ENCODE measurements at regions not wholly inside any gene's neighbourhood (a gene's known extent, or its start where the extent isn't known, plus 50 kb on each side); places are given as distances from the start of the nearest gene placed in this dataset.

DNA sequence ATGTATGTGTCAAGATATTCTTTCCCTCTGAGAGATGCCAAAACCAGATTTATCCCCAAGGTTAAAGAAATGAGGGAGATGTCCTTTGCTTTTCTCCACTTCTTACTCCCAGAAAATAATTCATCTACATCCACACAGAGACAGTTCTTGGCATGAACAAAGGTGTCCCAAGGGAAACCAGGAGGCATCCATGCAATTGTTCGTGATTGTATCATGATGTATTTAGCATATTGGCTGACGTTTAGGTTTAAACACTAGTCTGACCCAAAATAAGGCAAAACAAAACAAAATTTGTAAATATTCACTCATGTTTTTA lies 223.9 kb downstream of the C7orf25 start:
- CTCF ChIA-PET, result interaction anchor here (1.4 kb wide), 1 partner anchor 711 kb away, joined by 4 read pairs; no protein-coding TSS in a partner anchor
- H3K36me3 ChIP-seq (ENCODE audit: control insufficient read depth, insufficient read depth, low read length), result no peaks in the 10 kb centered on the region
- POLR2A ChIA-PET, result no interaction called here
- no peak for DNase-seq (ENCODE audit: low read depth)
- peaks cover 8% of the 10 kb centered on the region; the same call in 1 of the 2 replicates for H3K27me3 ChIP-seq (ENCODE audit: control insufficient read depth, insufficient read depth, low read length)
- TF ChIP-seq, protein P1, sequence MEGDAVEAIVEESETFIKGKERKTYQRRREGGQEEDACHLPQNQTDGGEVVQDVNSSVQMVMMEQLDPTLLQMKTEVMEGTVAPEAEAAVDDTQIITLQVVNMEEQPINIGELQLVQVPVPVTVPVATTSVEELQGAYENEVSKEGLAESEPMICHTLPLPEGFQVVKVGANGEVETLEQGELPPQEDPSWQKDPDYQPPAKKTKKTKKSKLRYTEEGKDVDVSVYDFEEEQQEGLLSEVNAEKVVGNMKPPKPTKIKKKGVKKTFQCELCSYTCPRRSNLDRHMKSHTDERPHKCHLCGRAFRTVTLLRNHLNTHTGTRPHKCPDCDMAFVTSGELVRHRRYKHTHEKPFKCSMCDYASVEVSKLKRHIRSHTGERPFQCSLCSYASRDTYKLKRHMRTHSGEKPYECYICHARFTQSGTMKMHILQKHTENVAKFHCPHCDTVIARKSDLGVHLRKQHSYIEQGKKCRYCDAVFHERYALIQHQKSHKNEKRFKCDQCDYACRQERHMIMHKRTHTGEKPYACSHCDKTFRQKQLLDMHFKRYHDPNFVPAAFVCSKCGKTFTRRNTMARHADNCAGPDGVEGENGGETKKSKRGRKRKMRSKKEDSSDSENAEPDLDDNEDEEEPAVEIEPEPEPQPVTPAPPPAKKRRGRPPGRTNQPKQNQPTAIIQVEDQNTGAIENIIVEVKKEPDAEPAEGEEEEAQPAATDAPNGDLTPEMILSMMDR (IDR thresholded peaks at IDR 0.05; ENCODE audit: insufficient read depth, low read depth, low read length), result no peak
- no peak overlapping the region for H3K4me3 ChIP-seq (ENCODE audit: low read depth, low read length)

DNA sequence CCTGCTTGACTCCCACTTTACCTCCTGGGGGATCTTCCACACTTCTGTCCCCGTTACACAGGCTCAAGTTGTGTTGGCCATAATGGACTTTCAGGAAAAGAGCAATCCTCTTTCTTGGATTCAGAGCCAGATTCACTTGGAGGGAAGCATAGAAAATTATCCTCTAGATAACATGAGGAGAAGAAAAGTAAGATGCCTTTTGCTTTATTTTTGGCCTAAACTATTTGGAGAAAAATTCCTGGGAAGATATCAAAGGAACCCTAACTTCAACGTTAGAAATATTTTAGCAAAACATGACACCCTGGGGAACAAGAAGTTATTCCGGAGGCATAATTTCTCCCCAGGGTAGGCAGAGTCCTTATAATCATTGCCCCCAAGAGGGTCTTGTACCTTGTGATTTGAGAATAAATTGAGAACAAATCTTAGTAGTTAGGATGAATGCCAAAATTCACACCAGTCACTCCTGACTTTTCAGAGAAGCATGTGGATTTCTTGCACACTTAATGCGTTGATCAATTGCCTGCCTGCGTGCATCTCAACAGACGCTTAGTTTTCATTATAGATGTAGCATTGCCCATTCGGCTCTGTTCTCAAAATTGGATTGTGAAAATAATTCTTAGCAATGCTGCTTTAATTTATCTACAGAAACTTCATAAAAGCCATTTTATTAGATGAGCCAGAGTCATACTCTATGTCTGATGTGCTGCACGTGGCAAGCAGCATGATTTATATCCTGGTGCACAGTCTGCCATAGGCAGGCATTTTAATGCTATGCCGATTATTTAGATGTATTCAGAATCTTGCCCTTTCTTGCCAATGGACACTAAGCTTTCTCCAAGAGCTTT lies 224.4 kb downstream of the C7orf25 start:
- POLR2A ChIA-PET, result no interaction called here
- no peaks in the 10 kb centered on the region for H3K36me3 ChIP-seq (ENCODE audit: control insufficient read depth, insufficient read depth, low read length)
- H3K27me3 ChIP-seq (ENCODE audit: control insufficient read depth, insufficient read depth, low read length), result peaks cover 8% of the 10 kb centered on the region; the same call in 1 of the 2 replicates
- CTCF ChIA-PET, result interaction anchor here (1.4 kb wide), 1 partner anchor 710 kb away, joined by 4 read pairs; no protein-coding TSS in a partner anchor
- no peak for DNase-seq (ENCODE audit: low read depth)
- no peak overlapping the region for H3K4me3 ChIP-seq (ENCODE audit: low read depth, low read length)
- TF ChIP-seq, protein P1 (IDR thresholded peaks at IDR 0.05; ENCODE audit: insufficient read depth, low read depth, low read length), result no peak

DNA sequence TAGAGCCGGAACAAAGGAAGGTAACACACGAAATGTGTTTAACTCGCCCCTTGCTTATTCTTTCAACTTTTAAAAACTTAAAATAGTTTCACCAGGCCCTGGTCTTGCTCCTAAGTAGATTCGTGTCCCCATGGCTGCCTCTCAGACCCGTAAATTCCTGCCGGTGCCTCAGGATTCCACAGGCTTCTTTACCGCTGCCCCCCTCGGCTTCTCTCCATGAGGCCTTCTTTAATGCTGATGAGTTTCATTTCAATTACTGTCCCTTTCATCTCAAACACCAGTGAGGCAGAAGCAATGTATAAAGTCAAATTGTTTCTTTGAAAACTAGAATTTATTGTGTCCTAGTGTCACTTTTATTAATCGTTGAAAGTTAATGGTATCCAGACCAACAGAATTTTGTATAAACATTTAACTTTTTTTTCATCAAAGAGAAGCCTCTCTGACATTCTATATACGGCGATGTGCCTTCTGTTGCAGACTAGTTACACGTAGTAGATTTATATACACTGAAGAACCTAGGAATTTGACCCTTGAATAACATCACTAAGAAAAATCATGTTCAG lies 225.2 kb downstream of the C7orf25 start:
- TF ChIP-seq, protein P1 (IDR thresholded peaks at IDR 0.05; ENCODE audit: insufficient read depth, low read depth, low read length), result no peak
- ChIA-PET POLR2A (no interaction called here), CTCF (no interaction called here)
- DNase-seq (ENCODE audit: low read depth), result no peak
- no peaks in the 10 kb centered on the region for H3K36me3 ChIP-seq (ENCODE audit: control insufficient read depth, insufficient read depth, low read length)
- peaks cover 8% of the 10 kb centered on the region; the same call in 1 of the 2 replicates for H3K27me3 ChIP-seq (ENCODE audit: control insufficient read depth, insufficient read depth, low read length)
- no peak overlapping the region for H3K4me3 ChIP-seq (ENCODE audit: low read depth, low read length)

DNA sequence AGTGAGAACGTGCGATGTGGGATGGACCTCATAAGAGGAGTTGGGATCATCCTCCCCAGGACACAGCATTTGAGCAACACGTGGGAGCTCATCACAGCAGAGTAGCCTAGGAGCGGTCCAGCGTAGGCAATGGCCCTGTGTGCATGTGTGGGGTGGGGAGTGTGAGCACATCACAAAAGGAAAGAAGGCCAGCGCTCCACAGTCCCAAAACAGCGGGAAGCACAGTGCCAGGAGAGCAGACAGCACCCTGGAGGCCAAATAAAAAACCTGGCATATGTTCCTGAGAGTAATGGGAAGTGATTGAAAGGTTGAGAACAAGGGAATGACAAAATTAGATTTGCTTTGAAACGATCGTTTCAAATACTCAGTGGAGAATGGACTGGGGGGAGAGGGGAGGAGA lies 226.0 kb downstream of the C7orf25 start:
- DNase-seq (ENCODE audit: low read depth), result no peak
- ChIA-PET POLR2A (no interaction called here), CTCF (no interaction called here)
- Histone ChIP-seq H3K36me3 (ENCODE audit: control insufficient read depth, insufficient read depth, low read length) (no peaks in the 10 kb centered on the region), H3K4me3 (ENCODE audit: low read depth, low read length) (no peak overlapping the region), H3K27me3 (ENCODE audit: control insufficient read depth, insufficient read depth, low read length) (peaks cover 8% of the 10 kb centered on the region; the same call in 1 of the 2 replicates)
- TF ChIP-seq, protein P1 (IDR thresholded peaks at IDR 0.05; ENCODE audit: insufficient read depth, low read depth, low read length), result no peak

Data from BJ (cell line).